Fibroblast of the aortic adventitia (primary cell): ENCODE measurements at regions not wholly inside any gene's neighbourhood (a gene's known extent, or its start where the extent isn't known, plus 50 kb on each side); places are given as distances from the start of the nearest gene placed in this dataset.

Source experiments
- DNase-seq: peaks from one replicate; pipeline ENCODE4 v3.0.0-alpha.2; 2010; ENCODE audit warnings: low read depth
- H3K4me3 ChIP-seq: 2 replicates; pipeline ENCODE4 v1.5.1; 2011; ENCODE audit warnings: low read depth, mild to moderate bottlenecking, control low read depth, low read length, moderate library complexity
- CTCF ChIP-seq: IDR thresholded peaks from 2 replicates; pipeline ENCODE4 v1.5.1; 2011; ENCODE audit warnings: mild to moderate bottlenecking, low read length, control low read depth, inconsistent platforms; ENCODE audit not compliant: insufficient read depth

GRCh38 chr10:71063401-71063800, 149.0 kb upstream of the UNC5B start:
- TF ChIP-seq CTCF: no peak
- no peak overlapping the region for H3K4me3 ChIP-seq
- no peak for DNase-seq

GRCh38 chr10:71064413-71065118, 147.8 kb upstream of the UNC5B start:
- DNase-seq: no peak
- peak; percentile 10 for TF ChIP-seq CTCF
- H3K4me3 ChIP-seq: no peak overlapping the region

GRCh38 chr10:71065659-71066058, 146.7 kb upstream of the UNC5B start:
- no peak overlapping the region for H3K4me3 ChIP-seq
- no peak for DNase-seq
- TF ChIP-seq CTCF: no peak

- DNase-seq: no peak
- no peak overlapping the region for H3K4me3 ChIP-seq
- no peak for TF ChIP-seq CTCF
These were observed 145.8 kb upstream of the UNC5B start for GRCh38 chr10:71066600-71066999.

- TF ChIP-seq CTCF: no peak
- H3K4me3 ChIP-seq: no peak overlapping the region
- no peak for DNase-seq
These were observed 145.2 kb upstream of the UNC5B start for GRCh38 chr10:71067098-71067740.

GRCh38 chr10:71068861-71069271, 143.5 kb upstream of the UNC5B start:
- TF ChIP-seq CTCF: no peak
- no peak overlapping the region for H3K4me3 ChIP-seq
- peak; percentile 21 for DNase-seq
